ENCODE measurements at regions not wholly inside any gene's neighbourhood (a gene's known extent, or its start where the extent isn't known, plus 50 kb on each side); places are given as distances from the start of the nearest gene placed in this dataset.

GRCh38 chr6:14212632-14213031 lies 95.1 kb downstream of the CD83 start:
- H3K9me3 ChIP-seq = no peaks in the 10 kb centered on the region
- no peak overlapping the region for H3K27ac ChIP-seq
- no peak overlapping the region for H3K4me3 ChIP-seq
- intact Hi-C loops (cut with DNase I) = no loop called here
- TF ChIP-seq CTCF (IDR thresholded peaks at IDR 0.05) (no peak), POLR2A (IDR thresholded peaks at IDR 0.05) (no peak), POLR2AphosphoS5 (IDR thresholded peaks at IDR 0.05; ENCODE audit: insufficient read depth in 1 of 2, low read depth in 1 of 2) (no peak)
- no peak for DNase-seq (ENCODE audit: extremely low spot score in 2 of 2)
- no peaks in the 10 kb centered on the region for H3K36me3 ChIP-seq
- H3K27me3 ChIP-seq = no peaks in the 10 kb centered on the region
- peaks cover 20% of the 10 kb centered on the region for H3K4me1 ChIP-seq

- no peak overlapping the region for H3K4me3 ChIP-seq
- peaks cover 3% of the 10 kb centered on the region for H3K4me1 ChIP-seq
- intact Hi-C loops (cut with DNase I) = no loop called here
- TF ChIP-seq CTCF (IDR thresholded peaks at IDR 0.05) = no peak
- TF ChIP-seq POLR2AphosphoS5 (IDR thresholded peaks at IDR 0.05; ENCODE audit: insufficient read depth in 1 of 2, low read depth in 1 of 2) = no peak
- TF ChIP-seq POLR2A (IDR thresholded peaks at IDR 0.05) = no peak
- no peaks in the 10 kb centered on the region for H3K36me3 ChIP-seq
- DNase-seq (ENCODE audit: extremely low spot score in 2 of 2) = no peak
- no peak overlapping the region for H3K27ac ChIP-seq
- H3K27me3 ChIP-seq = no peaks in the 10 kb centered on the region
- no peaks in the 10 kb centered on the region for H3K9me3 ChIP-seq
Observed at GRCh38 chr6:14216946-14217684, 99.5 kb downstream of the CD83 start.

GRCh38 chr6:14217728-14218518 lies 100.4 kb downstream of the CD83 start:
- no peaks in the 10 kb centered on the region for H3K27me3 ChIP-seq
- H3K36me3 ChIP-seq = no peaks in the 10 kb centered on the region
- intact Hi-C loops (cut with DNase I) = no loop called here
- H3K4me3 ChIP-seq = no peak overlapping the region
- no peak for TF ChIP-seq POLR2A (IDR thresholded peaks at IDR 0.05)
- TF ChIP-seq CTCF (IDR thresholded peaks at IDR 0.05) = no peak
- TF ChIP-seq POLR2AphosphoS5 (IDR thresholded peaks at IDR 0.05; ENCODE audit: insufficient read depth in 1 of 2, low read depth in 1 of 2) = no peak
- no peak overlapping the region for H3K27ac ChIP-seq
- H3K4me1 ChIP-seq = no peaks in the 10 kb centered on the region
- DNase-seq (ENCODE audit: extremely low spot score in 2 of 2) = no peak
- no peaks in the 10 kb centered on the region for H3K9me3 ChIP-seq

- intact Hi-C loops (cut with DNase I) = no loop called here
- Histone ChIP-seq H3K27me3 (no peaks in the 10 kb centered on the region), H3K4me1 (no peaks in the 10 kb centered on the region), H3K4me3 (no peak overlapping the region), H3K36me3 (no peaks in the 10 kb centered on the region), H3K27ac (no peak overlapping the region), H3K9me3 (no peaks in the 10 kb centered on the region)
- DNase-seq (ENCODE audit: extremely low spot score in 2 of 2) = no peak
- TF ChIP-seq POLR2A (IDR thresholded peaks at IDR 0.05) = no peak
- TF ChIP-seq POLR2AphosphoS5 (IDR thresholded peaks at IDR 0.05; ENCODE audit: insufficient read depth in 1 of 2, low read depth in 1 of 2) = no peak
- TF ChIP-seq CTCF (IDR thresholded peaks at IDR 0.05) = no peak
Observed at GRCh38 chr6:14218519-14218800, 100.9 kb downstream of the CD83 start.
